Calu3 (cell line): ENCODE measurements at regions not wholly inside any gene's neighbourhood (a gene's known extent, or its start where the extent isn't known, plus 50 kb on each side); places are given as distances from the start of the nearest gene placed in this dataset.
"Not testable (repeated sequence)": the region's sequence is repeated elsewhere in the genome, so short reads cannot be mapped to it uniquely, and the experiment has no call there.

ENCODE experiments used
- BruUV-seq: library from RNA; stranded (reverse); fragments of 400-500 nt; replicated peaks from 2 replicates; lab custom pipeline; 2021; lab: Mats Ljungman, UMichigan
- CTCF ChIA-PET: fragments of 300-600 bp; sonication (Branson Sonifier 250); formaldehyde crosslinking; loops from one replicate; lab custom pipeline; 2022; ENCODE audit warnings: antibody characterized with exemption; lab: Charles Lee
- DNase-seq: peaks from one replicate; pipeline ENCODE4 v3.0.0; 2022
- H3K27ac Mint-ChIP-seq: one replicate; pipeline ENCODE4 v1.8.0; 2022; ENCODE audit warnings: mixed read lengths; ENCODE audit not compliant: unreplicated experiment
- H3K27me3 Mint-ChIP-seq: one replicate; pipeline ENCODE4 v1.8.0; 2022; ENCODE audit warnings: mixed read lengths; ENCODE audit not compliant: unreplicated experiment
- H3K36me3 Mint-ChIP-seq: one replicate; pipeline ENCODE4 v1.8.0; 2022; ENCODE audit warnings: mild to moderate bottlenecking, moderate library complexity, mixed read lengths; ENCODE audit not compliant: insufficient read depth, unreplicated experiment
- H3K4me1 Mint-ChIP-seq: one replicate; pipeline ENCODE4 v1.8.0; 2022; ENCODE audit warnings: mild to moderate bottlenecking, low read depth, mixed read lengths; ENCODE audit not compliant: unreplicated experiment
- H3K4me3 Mint-ChIP-seq: one replicate; pipeline ENCODE4 v1.8.0; 2022; ENCODE audit warnings: mild to moderate bottlenecking, low read depth, moderate library complexity, mixed read lengths; ENCODE audit not compliant: unreplicated experiment
- H3K9me3 Mint-ChIP-seq: one replicate; pipeline ENCODE4 v1.8.0; 2022; ENCODE audit warnings: low read depth, mixed read lengths; ENCODE audit not compliant: unreplicated experiment
- intact Hi-C: fragments of 100-400 bp; cut with micrococcal nuclease; formaldehyde crosslinking; loops from one replicate; pipeline ENCODE4 v1.10.0; 2022; ENCODE audit not compliant: unreplicated experiment

- H3K9me3 Mint-ChIP-seq, H3K4me1 Mint-ChIP-seq, H3K4me3 Mint-ChIP-seq, BruUV-seq, H3K27me3 Mint-ChIP-seq, DNase-seq, H3K36me3 Mint-ChIP-seq, H3K27ac Mint-ChIP-seq, intact Hi-C loops, CTCF ChIA-PET: not testable (repeated sequence)
These were observed 382.6 kb upstream of the TGIF2LX start for GRCh38 chrX:89539150-89539549.

GRCh38 chrX:89557146-89557545 is 364.6 kb upstream of the TGIF2LX start:
- H3K27me3 Mint-ChIP-seq, BruUV-seq, intact Hi-C loops, H3K36me3 Mint-ChIP-seq, H3K27ac Mint-ChIP-seq, H3K4me3 Mint-ChIP-seq, H3K9me3 Mint-ChIP-seq, DNase-seq, H3K4me1 Mint-ChIP-seq, CTCF ChIA-PET: not testable (repeated sequence)

- BruUV-seq, H3K9me3 Mint-ChIP-seq, H3K36me3 Mint-ChIP-seq, H3K27me3 Mint-ChIP-seq, intact Hi-C loops, DNase-seq, H3K27ac Mint-ChIP-seq, CTCF ChIA-PET, H3K4me3 Mint-ChIP-seq, H3K4me1 Mint-ChIP-seq: not testable (repeated sequence)
These were observed 359.6 kb upstream of the TGIF2LX start for GRCh38 chrX:89562079-89562478.

- CTCF ChIA-PET, H3K4me1 Mint-ChIP-seq, H3K27ac Mint-ChIP-seq, H3K9me3 Mint-ChIP-seq, H3K36me3 Mint-ChIP-seq, BruUV-seq, H3K4me3 Mint-ChIP-seq, DNase-seq, H3K27me3 Mint-ChIP-seq, intact Hi-C loops: not testable (repeated sequence)
These were observed 358.6 kb upstream of the TGIF2LX start for GRCh38 chrX:89563107-89563506.

- DNase-seq, H3K4me1 Mint-ChIP-seq, CTCF ChIA-PET, H3K27me3 Mint-ChIP-seq, BruUV-seq, H3K27ac Mint-ChIP-seq, H3K9me3 Mint-ChIP-seq, intact Hi-C loops, H3K4me3 Mint-ChIP-seq, H3K36me3 Mint-ChIP-seq: not testable (repeated sequence)
These were observed 353.9 kb upstream of the TGIF2LX start for GRCh38 chrX:89567787-89568186.

- DNase-seq, H3K27ac Mint-ChIP-seq, intact Hi-C loops, CTCF ChIA-PET, H3K27me3 Mint-ChIP-seq, H3K4me1 Mint-ChIP-seq, H3K4me3 Mint-ChIP-seq, BruUV-seq, H3K36me3 Mint-ChIP-seq: not testable (repeated sequence)
- H3K9me3 Mint-ChIP-seq = peaks cover 11% of the 10 kb centered on the region
These were observed 339.8 kb upstream of the TGIF2LX start for GRCh38 chrX:89581868-89582267.

GRCh38 chrX:89631858-89632257 is 289.9 kb upstream of the TGIF2LX start:
- DNase-seq, intact Hi-C loops, H3K9me3 Mint-ChIP-seq, H3K4me1 Mint-ChIP-seq, CTCF ChIA-PET, H3K27ac Mint-ChIP-seq, H3K27me3 Mint-ChIP-seq, H3K36me3 Mint-ChIP-seq, BruUV-seq, H3K4me3 Mint-ChIP-seq: not testable (repeated sequence)

GRCh38 chrX:89635887-89636286 is 285.8 kb upstream of the TGIF2LX start:
- intact Hi-C loops, H3K27me3 Mint-ChIP-seq, CTCF ChIA-PET, H3K36me3 Mint-ChIP-seq, DNase-seq, H3K9me3 Mint-ChIP-seq, H3K4me3 Mint-ChIP-seq, BruUV-seq, H3K27ac Mint-ChIP-seq, H3K4me1 Mint-ChIP-seq: not testable (repeated sequence)

- H3K27ac Mint-ChIP-seq, H3K36me3 Mint-ChIP-seq, intact Hi-C loops, DNase-seq, BruUV-seq, H3K4me3 Mint-ChIP-seq, H3K4me1 Mint-ChIP-seq, CTCF ChIA-PET, H3K9me3 Mint-ChIP-seq, H3K27me3 Mint-ChIP-seq: not testable (repeated sequence)
These were observed 263.0 kb upstream of the TGIF2LX start for GRCh38 chrX:89658662-89659061.

GRCh38 chrX:89706481-89706880 is 215.2 kb upstream of the TGIF2LX start:
- H3K4me1 Mint-ChIP-seq, H3K4me3 Mint-ChIP-seq, H3K27ac Mint-ChIP-seq, H3K9me3 Mint-ChIP-seq, intact Hi-C loops, BruUV-seq, H3K27me3 Mint-ChIP-seq, H3K36me3 Mint-ChIP-seq, CTCF ChIA-PET, DNase-seq: not testable (repeated sequence)
